ENCODE measurements at regions not wholly inside any gene's neighbourhood (a gene's known extent, or its start where the extent isn't known, plus 50 kb on each side); places are given as distances from the start of the nearest gene placed in this dataset.
A peak's percentile ranks its signal among the peaks of the same experiment; 100 is the strongest.

DNA sequence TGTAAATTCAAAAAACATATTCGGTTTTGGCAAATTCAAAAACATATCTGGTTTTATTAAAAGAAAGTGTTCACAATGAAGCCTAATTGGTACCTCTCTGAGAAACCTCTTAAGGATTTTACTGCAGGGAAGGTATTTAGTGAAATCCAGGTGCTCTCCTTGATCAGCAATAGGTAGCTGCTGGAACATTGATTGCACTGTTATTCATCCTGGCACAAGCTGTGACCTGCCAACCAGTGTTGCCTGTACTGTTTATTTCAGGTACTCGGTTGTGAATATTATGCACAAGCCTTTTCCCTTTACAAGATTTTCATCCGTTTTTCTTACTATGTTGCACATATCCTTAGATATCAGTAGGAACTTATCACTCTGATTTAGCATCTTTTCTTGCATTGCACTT lies 155.8 kb upstream of the ZEB2 start:
- DNase-seq, result no peak

DNA sequence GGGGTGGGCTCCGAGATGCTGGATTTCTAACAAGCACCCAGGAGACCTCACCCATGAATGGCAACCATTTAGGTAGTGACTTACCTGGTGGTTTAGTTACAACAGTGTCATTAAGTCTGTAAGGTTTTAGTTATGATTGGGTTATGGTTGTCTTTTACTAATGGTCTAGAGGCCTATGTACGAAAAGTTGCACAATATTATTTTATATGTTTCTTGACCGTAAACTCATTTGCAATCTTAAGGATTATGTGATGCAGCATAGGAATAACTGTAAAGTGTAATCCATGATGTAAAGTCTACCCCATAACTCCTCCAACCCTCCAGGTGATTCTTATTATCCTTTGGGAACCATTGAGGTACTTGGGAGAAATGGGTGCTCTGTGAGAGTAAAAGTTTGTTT lies 155.4 kb upstream of the ZEB2 start:
- DNase-seq, result no peak

DNA sequence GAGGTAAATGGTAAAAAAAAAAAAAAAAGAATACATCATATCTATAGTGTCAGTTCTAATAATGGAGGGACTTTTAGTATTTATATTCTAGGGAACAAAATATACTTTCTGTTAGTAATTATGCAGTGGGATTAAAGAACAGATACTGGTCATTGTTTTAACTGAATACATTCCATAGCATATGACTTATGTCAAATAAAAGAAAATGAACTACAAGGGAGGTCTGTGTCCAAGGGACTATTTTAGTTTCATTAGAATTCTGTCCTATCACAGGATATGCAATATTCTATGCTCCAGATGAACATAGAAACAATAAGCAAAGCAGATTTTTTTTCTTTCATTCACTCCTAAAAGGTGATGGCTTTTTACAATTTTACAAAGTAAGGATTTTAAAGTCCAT lies 154.2 kb upstream of the ZEB2 start:
- DNase-seq, result no peak

DNA sequence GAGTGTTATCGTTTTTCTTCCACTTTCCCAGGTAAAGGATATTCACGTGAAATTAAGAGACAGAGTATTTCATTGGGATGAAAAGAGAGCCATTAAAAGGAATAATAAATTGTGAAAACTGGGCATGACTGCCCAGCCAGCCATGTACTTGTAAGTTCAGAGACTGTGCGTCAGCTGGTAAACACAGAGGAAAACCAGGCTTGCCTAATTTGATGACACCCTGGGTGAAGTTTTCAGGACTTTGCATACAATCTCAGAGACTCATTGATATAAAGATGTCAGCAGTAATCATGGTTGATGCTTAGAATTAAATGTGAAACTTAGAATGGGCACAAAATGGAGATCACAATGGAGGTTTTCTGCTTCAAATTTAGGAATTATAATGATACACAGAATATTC lies 153.5 kb upstream of the ZEB2 start:
- DNase-seq, result no peak

DNA sequence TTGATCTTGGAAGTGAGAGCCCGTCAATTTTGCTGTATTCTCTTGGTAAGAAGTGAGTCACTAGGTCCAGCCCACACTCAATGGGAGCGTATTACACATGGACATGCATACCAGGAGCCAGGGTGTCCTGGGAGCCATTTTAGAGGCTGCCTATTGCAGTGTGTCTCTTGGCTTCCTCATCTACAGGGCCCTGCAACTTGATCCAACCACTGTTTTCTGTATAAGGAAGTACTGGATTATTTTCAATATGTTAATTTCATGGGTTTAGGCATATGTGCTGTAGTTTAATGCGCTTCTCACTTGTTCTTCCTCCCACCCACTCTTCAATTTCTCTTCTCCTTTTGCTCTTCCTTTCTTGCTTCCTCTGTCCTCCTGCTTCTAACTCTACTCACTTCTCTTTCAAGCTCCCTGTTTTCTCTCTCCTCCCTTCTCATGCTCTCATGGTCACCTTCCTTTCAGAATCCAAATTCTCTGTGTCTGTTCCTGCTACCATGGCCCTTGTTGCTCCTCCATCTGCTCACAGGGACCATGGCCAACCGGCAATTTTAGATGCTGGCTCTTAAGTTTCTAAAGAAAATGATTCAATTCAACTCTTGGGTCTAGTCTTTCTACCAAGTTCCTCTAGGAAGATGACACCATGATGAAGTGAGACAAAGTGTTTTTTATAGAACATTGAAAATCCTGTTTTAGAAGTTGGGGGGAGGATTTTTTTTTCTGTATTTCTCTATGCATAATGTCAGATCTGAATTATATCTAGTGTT lies 152.0 kb upstream of the ZEB2 start:
- no peak for DNase-seq

DNA sequence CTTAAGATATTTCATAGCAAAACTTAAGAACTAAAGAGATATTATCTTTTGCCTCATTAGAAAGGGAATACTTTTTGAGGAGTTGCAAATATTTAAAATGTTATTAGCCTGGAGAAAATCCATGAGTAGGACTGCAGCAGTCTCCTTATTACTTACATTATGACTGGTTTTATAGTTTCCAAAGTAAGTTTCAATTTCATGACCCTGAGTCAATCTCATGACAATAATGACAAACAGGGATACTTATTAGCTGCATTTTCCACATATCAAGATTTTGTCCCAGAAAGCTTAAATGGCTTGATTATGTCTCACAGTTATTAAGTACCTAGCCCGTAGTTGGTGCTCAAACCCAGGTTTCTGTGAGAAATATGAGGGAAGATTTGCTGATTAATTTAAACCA lies 150.8 kb upstream of the ZEB2 start:
- DNase-seq, result no peak

DNA sequence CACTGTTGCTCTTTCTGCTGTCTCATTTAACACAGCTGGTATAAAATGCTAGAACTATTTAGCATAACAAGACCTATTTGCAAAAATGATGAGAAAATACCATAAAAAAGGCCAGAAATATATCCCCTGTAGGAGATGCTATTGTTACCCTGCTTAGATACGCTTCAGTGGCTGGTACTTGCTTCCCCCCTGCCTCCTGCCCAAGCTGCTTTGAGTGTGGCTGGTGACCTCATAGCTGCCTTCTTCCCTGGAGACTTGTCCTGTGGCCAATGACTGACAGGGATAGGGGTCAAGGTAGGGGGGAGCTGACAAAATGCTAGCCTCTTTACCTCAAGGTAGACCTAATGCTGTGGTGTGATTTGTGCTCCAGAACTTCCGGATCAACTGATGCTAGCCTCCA lies 150.2 kb upstream of the ZEB2 start:
- peak; percentile 39 for DNase-seq

DNA sequence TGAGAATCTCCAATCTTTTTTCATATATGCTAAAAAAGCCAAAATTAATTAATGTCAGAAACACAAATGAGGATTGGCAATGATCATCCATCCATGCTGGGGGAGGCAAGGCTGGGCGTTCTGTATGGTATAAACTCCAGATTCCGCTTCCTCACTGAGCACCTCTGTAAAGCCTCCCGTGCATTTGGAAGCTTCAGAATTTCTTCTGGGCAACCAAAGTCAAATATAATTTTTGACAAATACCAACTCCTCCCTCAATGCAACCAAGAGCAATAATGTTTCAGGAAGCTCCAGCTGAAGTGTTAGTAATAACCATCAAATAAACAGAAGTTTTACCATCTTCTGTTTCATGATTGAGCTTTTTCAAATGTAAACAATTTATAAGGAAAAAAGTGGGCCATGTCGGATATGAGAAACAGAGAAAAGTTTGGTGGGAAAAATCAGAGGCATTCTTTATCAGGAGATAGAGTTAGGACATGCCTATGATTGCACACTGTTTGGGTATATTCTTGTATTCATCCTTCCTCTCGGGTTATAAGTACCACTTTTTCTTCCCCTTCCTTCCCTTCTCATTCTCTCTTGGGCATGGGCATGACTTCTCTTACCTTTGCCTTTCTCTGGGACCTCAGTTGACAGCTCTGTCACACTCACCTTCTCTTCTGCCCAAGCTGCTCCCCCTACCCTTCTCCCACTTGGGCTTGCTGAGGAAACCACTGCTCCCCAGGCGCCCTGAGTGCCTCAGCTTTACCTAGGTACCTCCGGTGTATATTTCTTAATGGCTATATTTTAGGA lies 149.5 kb upstream of the ZEB2 start:
- peak; percentile 30 for DNase-seq

DNA sequence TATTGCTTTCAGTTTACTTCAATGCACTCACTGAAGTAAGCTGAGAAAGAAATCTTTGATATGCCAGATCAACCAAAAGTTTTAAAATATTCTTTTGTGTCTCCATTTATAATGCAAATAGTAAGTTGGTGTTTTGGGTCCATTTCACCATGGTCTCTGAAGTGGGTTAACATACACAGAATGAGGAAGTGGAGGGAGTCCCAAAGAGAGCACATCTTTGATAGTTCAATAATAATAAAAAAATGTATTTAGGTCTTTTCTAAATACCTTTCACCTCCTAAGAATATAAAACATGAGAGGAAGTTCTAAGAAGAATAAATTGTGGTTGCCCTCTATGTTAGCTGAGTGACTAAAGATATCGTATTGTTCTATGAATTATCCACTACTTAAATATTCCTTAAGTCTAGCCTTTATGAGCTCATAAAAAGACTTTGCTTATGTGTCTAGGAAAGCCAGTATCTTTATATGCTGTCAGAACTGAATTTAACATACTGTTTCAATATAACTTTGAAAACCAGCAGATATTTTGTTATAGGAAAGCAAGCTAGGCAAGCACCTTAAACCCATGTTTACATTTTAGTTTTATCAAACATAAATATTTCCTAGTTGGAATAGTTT lies 148.7 kb upstream of the ZEB2 start:
- no peak for DNase-seq

DNA sequence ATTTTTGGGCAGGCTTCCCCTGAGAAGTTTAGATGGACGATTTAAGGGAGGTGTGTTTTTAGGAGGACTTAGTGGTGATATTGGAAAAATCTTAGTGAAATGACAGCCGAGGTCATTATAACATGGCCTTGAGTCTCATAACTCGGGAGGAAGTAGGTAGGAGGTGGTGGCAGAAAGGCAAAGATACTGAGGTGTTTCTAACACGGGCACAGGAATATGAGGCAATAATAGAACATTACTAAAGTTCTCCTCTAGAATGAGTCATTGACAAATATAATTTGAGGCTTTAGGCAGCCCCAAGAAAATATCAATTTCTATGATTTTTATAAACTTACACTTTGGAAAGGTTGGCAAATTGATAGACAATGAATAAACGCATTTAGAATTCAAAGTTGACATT lies 146.1 kb upstream of the ZEB2 start:
- DNase-seq, result no peak

DNA sequence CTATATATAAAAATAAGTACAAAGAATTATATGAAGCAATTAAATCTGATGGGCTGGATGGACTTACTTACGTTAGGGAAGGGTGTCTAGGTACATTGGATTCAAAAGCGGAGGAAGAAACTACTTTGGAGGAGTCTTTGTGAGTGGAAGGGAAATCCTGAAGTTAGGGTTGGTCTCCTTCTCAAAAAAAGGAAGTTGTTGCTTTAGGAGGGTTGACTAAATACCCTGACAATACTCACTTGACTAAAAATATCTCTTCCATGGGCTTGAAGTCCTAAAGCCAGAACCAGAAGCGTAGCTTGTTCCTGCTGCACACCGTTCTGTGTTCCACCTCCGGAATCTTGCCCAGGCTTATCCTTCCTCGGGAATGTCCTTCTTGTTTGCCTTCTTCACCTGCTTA lies 143.3 kb upstream of the ZEB2 start:
- no peak for DNase-seq

DNA sequence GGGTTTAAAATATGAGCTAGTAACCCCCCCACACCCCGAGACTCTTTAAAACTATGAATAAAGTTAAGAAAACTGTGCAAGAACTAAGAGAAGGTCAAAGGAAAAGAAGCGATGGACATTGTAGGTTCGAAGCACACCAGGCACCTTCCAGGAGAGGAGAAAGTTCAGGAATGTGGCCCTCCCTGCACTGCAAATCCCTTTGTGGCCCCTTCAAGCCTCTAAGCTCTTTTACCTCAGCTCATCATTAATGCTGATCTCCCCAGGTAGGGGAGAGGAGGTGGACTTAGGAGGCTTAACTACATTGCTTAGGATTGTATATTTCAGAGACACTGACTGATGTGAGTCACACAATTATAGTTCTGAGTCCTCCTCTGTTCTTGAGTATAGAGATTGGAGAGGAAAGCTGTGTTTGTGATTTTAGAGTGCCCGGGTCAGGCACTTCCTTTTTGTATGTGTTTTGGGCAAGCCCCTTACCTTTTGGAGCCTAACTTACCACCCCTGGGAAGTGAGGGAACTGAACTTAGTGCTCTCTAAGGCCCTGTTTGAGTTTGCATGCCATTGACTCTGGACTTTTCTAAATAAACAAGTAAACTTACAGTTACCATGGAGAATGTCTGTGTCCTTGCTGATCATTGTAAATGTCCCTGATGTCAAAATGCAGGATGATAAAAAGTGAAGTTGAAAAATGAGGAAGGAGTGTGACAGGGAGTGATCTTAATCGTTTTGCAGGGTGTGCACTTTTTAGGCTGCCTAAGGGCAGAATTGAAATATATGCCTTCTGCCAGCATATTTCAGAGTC lies 140.8 kb upstream of the ZEB2 start:
- DNase-seq, result no peak

DNA sequence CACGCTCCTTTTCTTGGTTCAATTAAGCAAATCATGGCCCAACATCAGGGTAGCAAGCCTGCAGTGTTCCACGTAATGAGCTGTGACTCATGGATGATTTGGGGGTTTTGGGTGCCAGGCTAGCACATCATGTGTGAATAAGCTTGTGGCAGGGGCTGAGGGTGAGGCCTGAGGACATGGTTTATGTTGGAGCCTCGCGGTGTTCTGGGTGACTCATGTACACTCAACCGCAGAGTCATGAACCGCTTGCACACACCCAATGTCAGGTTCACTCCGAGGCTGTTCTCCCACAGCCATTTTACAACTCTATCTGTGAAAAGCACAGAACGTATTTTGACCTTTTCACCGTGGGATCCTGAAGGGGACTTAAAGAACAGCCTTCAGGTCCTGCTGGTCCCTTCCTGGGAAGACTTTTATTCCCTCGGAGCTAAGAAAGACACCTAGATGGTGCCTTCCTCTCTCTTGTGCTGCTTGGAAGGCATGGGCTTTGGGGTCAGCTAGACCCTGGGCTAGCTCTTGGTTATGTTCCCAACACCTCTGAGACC lies 139.9 kb upstream of the ZEB2 start:
- no peak for DNase-seq

DNA sequence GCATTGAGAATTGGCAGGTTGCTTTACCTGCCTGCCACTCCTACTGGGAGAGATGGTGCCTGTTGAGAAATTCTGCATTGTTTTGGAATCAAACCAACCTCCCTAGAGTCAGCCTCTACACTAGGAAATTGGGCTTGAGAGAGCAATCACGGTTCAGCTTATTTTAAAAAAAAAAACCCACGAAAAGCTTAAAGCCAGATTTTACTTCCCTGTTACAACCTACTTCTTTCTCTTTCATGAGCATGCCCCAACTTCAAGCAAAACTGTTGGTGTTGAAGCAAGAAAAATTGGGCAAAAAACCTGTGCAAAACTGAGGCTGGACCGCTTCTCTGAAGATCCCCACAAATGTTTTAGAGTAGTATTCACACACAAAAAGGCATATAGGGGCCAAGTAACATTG lies 134.6 kb upstream of the ZEB2 start:
- no peak for DNase-seq

DNA sequence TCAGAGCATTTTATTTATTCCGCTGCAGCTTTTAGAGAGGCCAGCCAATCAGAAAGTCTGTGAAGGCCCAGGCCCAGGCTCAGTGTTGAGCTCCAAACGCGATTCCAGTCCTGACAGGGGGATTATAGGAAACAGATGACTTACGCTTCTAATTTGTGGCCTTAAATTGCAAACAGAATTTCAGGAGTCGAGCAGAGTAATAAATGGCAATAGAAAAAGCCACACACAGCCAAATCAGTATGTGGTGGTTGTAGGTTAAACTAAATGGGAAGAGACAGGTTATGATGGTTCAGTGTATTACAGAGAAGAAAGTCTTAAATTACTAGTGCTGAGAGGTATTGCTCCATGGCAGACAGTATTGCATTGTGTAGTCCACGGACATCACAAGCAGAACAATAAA lies 131.0 kb upstream of the ZEB2 start:
- peak; percentile 59 for DNase-seq

DNA sequence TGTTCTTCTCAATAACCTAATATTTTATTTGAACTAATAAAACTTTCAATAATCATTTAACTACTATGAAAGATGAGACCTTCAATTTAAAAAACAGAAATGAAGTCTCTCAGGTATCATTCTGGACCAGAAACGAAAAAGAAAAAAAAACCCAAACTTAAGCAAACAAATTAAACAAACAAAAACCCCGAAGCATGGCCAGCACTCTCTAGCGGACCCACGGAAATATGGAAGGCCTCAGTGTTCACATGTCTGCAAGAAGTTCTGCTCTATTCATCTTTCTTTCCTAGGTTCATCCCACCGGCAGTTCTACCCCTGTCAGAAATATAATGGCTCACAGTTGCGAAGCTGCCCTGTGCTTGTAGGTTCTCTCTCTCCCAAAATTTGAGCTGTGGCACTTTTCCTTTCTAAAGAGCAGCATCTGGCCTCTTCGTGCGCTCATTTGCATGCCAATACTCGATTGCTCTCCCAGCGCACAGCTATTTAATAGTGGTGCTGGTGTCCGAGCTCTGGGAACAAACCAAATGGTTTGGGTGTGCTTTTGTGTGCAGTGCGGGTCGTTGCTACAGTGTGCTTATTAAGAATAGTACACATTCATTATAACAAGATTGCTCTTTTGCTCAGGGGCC lies 129.0 kb upstream of the ZEB2 start:
- no peak for DNase-seq

DNA sequence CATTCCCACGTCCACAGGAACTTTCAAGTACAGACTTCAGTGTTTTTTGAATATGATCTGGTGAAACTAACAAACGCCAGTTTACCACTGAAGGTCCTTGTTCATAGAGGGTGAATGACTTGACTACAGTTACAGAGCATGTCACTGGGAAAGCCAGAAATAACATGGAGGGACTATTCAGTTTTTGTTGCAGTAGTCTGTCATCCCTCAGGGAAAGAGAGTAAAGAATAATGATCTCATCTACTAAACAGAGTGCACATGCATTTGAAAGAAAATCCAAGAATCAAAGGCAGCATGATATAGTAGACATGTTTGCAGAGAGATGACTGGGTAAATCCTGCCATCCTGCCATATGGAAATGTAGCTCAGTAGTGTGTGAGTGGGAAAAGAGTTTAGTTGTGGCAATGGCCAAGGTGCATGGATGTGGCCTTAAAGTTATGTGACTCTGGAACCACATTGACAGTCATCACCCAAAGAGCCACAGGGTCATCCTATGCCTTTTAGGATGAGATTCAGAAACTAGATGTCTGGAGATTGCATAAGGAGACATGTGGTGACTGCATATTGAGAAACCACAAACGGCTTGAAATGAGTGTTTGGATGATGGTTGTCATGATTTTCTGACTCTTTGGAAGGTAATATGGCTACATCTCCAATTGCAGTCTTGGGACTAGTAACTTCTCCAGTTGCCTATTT lies 125.3 kb upstream of the ZEB2 start:
- no peak for DNase-seq

DNA sequence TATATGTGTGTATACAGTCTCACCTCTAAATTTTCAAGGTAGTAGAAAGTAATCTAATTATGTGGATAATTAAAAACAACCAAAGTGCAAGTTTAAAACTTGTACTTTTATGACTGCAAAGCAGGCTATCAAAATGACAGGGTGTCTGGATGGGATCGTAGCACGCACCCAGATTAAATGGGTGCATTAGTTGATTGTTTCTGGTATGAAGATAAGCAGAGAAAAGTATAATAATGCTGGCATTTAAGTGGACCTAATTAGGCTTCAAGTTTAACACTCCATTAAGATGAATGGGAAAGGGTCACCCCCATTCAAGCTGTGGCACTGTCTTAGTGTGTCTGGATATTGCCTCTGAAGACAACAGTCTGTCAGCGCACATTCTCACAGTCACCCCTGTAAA lies 124.6 kb upstream of the ZEB2 start:
- no peak for DNase-seq

DNA sequence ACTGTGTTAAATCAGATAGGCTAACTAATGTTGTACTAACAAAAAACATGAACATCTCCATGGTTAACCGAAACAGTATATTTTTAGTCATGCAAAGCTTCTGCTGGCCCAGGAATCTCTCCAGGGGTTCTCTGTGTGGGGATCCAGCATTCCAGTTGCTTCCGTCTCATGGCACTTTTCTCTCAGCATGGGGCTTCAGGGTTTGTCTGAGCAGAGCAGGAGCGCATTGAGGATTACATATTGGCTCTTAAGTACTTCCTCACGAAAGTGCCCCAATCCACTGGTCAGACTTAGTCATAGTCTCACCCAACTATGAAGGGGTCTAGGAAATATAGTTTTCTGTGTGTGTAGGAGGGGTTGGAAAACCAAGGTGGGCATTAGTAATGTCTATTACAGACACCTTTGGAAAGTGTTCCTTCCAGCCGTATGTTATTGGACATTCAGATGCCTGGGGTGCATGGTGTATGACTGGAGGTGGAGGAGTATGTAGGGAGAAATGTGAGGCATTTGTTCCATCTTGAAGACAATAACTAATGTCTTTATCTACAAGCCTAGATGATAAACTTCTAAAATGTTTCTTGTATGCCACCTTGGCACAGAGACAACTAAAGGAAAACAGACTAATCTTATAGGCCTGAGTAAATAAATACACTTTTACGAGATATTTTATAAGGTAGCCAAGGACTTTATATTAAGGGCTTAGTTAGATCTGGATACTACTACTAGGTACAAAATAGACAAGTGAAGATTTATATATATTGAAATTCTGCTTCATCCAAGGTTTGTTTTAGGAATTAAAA lies 123.8 kb upstream of the ZEB2 start:
- DNase-seq, result no peak

DNA sequence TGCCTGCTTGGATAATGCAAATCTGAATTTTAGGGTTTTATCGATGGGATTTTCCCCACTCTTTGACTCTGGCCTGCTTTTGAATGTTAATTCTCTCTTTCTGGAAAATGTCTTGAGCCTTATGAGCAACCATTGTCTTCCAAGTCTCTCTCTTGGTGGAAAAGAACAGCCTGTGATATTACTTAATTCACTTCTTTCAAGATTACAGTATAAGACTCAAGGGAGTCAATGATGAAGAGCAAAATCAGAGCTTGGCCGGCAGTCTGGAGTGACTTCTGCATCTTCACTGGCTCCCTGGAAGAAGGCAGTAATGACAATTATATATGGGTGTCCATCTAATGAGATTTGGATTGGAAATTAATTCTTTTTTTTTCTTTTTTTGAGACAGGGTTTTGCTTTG lies 122.9 kb upstream of the ZEB2 start:
- no peak for DNase-seq

DNA sequence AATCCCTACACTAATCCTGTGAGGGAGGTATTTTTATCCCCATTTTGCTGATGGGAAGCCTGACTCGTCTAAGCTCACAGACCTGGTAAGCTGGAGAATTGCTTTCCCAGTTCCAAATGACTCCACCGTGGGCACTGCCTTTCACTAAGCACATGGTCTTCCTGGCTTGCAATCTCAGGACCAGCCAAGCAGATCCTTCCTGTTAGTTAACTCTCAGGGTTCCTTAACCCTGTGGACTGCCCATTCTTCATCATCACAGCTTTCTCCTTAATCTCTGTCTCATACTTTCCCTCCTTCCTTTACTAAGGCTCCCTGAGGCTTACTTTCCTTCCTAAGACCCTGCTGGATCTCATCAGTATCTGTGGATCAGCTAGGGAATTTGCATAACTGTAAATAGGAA lies 122.2 kb upstream of the ZEB2 start:
- no peak for DNase-seq
